ENCODE measurements at regions not wholly inside any gene's neighbourhood (a gene's known extent, or its start where the extent isn't known, plus 50 kb on each side); places are given as distances from the start of the nearest gene placed in this dataset.

DNA sequence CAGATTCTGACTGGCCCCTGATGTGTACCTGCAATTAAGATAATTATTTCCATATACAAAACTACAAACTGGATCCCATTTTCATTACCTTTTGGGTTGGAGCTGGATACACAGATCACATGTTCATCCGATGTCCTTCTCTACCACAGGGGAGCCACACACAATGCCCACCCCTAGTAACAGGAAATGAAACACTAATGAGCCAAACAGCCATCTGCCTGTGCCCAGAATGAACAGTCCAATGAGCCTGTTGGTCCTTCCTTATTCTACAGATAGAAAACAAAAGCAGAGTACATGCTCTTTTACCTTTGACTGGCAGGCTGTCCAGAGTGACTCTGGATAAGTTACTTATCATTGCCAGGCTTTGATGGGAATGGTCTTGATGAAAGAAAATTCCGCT lies 68.6 kb downstream of the SIPA1L2 start:
- H3K27ac Mint-ChIP-seq, result no peak overlapping the region
- ATAC-seq, result no peak
- TF ChIP-seq ZBTB21 (CRISPR knock-in tag; IDR thresholded peaks at IDR 0.05; ENCODE audit: borderline replicate concordance) (no peak), CREB1 (CRISPR knock-in tag; IDR thresholded peaks at IDR 0.05) (no peak), GABPB1 (CRISPR knock-in tag; IDR thresholded peaks at IDR 0.05) (no peak), ZNF425 (CRISPR knock-in tag; conservative IDR thresholded peaks at IDR 0.05) (no peak), ZNF396 (CRISPR knock-in tag; IDR thresholded peaks at IDR 0.05; ENCODE audit: borderline replicate concordance) (no peak), TCF7 (CRISPR knock-in tag; IDR thresholded peaks at IDR 0.05; ENCODE audit: low read depth) (no peak), HMGXB4 (CRISPR knock-in tag; IDR thresholded peaks at IDR 0.05) (no peak), TEAD1 (CRISPR knock-in tag; IDR thresholded peaks at IDR 0.05) (no peak), PRRX2 (CRISPR knock-in tag; IDR thresholded peaks at IDR 0.05) (no peak), FOXP1 (CRISPR knock-in tag; IDR thresholded peaks at IDR 0.05; ENCODE audit: borderline replicate concordance) (no peak), ETV6 (CRISPR knock-in tag; IDR thresholded peaks at IDR 0.05) (no peak)
- TF ChIP-seq, protein P1, sequence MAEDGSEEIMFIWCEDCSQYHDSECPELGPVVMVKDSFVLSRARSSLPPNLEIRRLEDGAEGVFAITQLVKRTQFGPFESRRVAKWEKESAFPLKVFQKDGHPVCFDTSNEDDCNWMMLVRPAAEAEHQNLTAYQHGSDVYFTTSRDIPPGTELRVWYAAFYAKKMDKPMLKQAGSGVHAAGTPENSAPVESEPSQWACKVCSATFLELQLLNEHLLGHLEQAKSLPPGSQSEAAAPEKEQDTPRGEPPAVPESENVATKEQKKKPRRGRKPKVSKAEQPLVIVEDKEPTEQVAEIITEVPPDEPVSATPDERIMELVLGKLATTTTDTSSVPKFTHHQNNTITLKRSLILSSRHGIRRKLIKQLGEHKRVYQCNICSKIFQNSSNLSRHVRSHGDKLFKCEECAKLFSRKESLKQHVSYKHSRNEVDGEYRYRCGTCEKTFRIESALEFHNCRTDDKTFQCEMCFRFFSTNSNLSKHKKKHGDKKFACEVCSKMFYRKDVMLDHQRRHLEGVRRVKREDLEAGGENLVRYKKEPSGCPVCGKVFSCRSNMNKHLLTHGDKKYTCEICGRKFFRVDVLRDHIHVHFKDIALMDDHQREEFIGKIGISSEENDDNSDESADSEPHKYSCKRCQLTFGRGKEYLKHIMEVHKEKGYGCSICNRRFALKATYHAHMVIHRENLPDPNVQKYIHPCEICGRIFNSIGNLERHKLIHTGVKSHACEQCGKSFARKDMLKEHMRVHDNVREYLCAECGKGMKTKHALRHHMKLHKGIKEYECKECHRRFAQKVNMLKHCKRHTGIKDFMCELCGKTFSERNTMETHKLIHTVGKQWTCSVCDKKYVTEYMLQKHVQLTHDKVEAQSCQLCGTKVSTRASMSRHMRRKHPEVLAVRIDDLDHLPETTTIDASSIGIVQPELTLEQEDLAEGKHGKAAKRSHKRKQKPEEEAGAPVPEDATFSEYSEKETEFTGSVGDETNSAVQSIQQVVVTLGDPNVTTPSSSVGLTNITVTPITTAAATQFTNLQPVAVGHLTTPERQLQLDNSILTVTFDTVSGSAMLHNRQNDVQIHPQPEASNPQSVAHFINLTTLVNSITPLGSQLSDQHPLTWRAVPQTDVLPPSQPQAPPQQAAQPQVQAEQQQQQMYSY (CRISPR knock-in tag; IDR thresholded peaks at IDR 0.05), result no peak
- TF ChIP-seq, protein P2, sequence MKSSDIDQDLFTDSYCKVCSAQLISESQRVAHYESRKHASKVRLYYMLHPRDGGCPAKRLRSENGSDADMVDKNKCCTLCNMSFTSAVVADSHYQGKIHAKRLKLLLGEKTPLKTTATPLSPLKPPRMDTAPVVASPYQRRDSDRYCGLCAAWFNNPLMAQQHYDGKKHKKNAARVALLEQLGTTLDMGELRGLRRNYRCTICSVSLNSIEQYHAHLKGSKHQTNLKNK (CRISPR knock-in tag; IDR thresholded peaks at IDR 0.05), result no peak
- no peaks in the 10 kb centered on the region; the same call in 1 of the 2 replicates for H3K27me3 Mint-ChIP-seq (ENCODE audit: low read depth)
- ChIA-PET CTCF (no interaction called here), POLR2A (no interaction called here)
- H3K4me3 Mint-ChIP-seq, result no peak overlapping the region
- no peaks in the 10 kb centered on the region for H3K36me3 Mint-ChIP-seq
- peaks cover 47% of the 10 kb centered on the region for H3K4me1 Mint-ChIP-seq
- H3K9me3 Mint-ChIP-seq, result no peaks in the 10 kb centered on the region
- no peak for DNase-seq (ENCODE audit: low spot score)

DNA sequence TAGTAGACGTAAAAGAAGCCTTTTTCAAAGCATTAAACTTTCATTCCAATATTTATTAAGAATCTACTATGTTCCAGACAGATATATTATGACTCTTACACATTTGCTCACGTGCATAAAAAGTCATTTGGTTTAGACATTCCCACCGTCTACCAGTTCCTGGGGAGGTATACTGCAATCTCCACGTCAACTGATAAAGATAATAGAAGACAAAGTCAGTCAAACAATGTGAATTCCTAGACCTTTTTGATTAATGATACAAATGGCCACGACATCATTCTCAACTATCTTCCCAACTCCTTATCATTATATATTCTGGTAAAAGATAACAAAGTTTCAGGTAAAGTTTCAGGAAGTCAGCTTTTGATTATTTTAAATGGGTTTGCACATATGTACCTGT lies 69.0 kb downstream of the SIPA1L2 start:
- ChIA-PET CTCF (interaction anchor here (1.3 kb wide), 1 partner anchor 67 kb away, joined by 4 read pairs; no protein-coding TSS in a partner anchor), POLR2A (no interaction called here)
- ATAC-seq (no peak), DNase-seq (ENCODE audit: low spot score) (no peak)
- no peak overlapping the region for H3K27ac Mint-ChIP-seq
- TF ChIP-seq, protein P3, sequence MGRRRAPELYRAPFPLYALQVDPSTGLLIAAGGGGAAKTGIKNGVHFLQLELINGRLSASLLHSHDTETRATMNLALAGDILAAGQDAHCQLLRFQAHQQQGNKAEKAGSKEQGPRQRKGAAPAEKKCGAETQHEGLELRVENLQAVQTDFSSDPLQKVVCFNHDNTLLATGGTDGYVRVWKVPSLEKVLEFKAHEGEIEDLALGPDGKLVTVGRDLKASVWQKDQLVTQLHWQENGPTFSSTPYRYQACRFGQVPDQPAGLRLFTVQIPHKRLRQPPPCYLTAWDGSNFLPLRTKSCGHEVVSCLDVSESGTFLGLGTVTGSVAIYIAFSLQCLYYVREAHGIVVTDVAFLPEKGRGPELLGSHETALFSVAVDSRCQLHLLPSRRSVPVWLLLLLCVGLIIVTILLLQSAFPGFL (CRISPR knock-in tag; IDR thresholded peaks at IDR 0.05; ENCODE audit: borderline replicate concordance), result no peak
- TF ChIP-seq NR1H2 (CRISPR knock-in tag; IDR thresholded peaks at IDR 0.05) (no peak), E2F1 (CRISPR knock-in tag; IDR thresholded peaks at IDR 0.05) (no peak), CREM (CRISPR knock-in tag; IDR thresholded peaks at IDR 0.05) (no peak), MLX (CRISPR knock-in tag; IDR thresholded peaks at IDR 0.05) (no peak)
- no peaks in the 10 kb centered on the region for H3K36me3 Mint-ChIP-seq
- peaks cover 46% of the 10 kb centered on the region for H3K4me1 Mint-ChIP-seq
- no peaks in the 10 kb centered on the region; the same call in 1 of the 2 replicates for H3K27me3 Mint-ChIP-seq (ENCODE audit: low read depth)
- H3K9me3 Mint-ChIP-seq, result no peaks in the 10 kb centered on the region
- H3K4me3 Mint-ChIP-seq, result no peak overlapping the region
